Astrocyte of the spinal cord (primary cell): ENCODE measurements at regions not wholly inside any gene's neighbourhood (a gene's known extent, or its start where the extent isn't known, plus 50 kb on each side); places are given as distances from the start of the nearest gene placed in this dataset.

ENCODE experiments used
- DNase-seq: peaks from one replicate; pipeline ENCODE4 v3.0.0; 2011; ENCODE audit warnings: low read depth, low spot score
- H3K4me3 ChIP-seq: 2 replicates; pipeline ENCODE4 v1.5.1; 2011; ENCODE audit warnings: low read depth, mild to moderate bottlenecking, low read length, moderate library complexity
- CTCF ChIP-seq: IDR thresholded peaks from 2 replicates; pipeline ENCODE4 v1.5.1; 2012; ENCODE audit warnings: low read depth, mild to moderate bottlenecking, low read length, inconsistent platforms
- in situ Hi-C: cut with HindIII; loops from 2 replicates; pipeline ENCODE4 v1.10.0; 2017; ENCODE audit warnings: low sequenced_read_pairs

GRCh38 chr14:98458702-98459101, 813.3 kb downstream of the BCL11B start:
- no peak for TF ChIP-seq CTCF
- no peak for DNase-seq
- H3K4me3 ChIP-seq, result no peak overlapping the region
- in situ Hi-C loops, result no loop called here

- in situ Hi-C loops, result no loop called here
- H3K4me3 ChIP-seq, result no peak overlapping the region
These were observed 809.1 kb downstream of the BCL11B start for GRCh38 chr14:98462908-98463307.

GRCh38 chr14:98466807-98467206, 805.2 kb downstream of the BCL11B start:
- peak; percentile 45 for DNase-seq
- H3K4me3 ChIP-seq, result no peak overlapping the region
- in situ Hi-C loops, result no loop called here
- no peak for TF ChIP-seq CTCF

More at GRCh38 chr14:98462908-98463307, 809.1 kb downstream of the BCL11B start:
- no peak for DNase-seq
- TF ChIP-seq CTCF, result no peak

GRCh38 chr14:98470663-98471062, 801.3 kb downstream of the BCL11B start:
- in situ Hi-C loops, result no loop called here
- TF ChIP-seq CTCF, result no peak
- H3K4me3 ChIP-seq, result no peak overlapping the region
- DNase-seq, result no peak

- no peak for DNase-seq
- in situ Hi-C loops, result no loop called here
- no peak overlapping the region for H3K4me3 ChIP-seq
- no peak for TF ChIP-seq CTCF
These were observed 797.1 kb downstream of the BCL11B start for GRCh38 chr14:98474900-98475299.

GRCh38 chr14:98477935-98478334, 794.1 kb downstream of the BCL11B start:
- no peak for DNase-seq
- H3K4me3 ChIP-seq, result no peak overlapping the region
- in situ Hi-C loops, result no loop called here
- TF ChIP-seq CTCF, result no peak

- no peak overlapping the region for H3K4me3 ChIP-seq
- in situ Hi-C loops, result no loop called here
- no peak for TF ChIP-seq CTCF
- peak; percentile 50 for DNase-seq
These were observed 782.9 kb downstream of the BCL11B start for GRCh38 chr14:98489115-98489514.
